Fibroblast of villous mesenchyme (primary cell): ENCODE measurements at regions not wholly inside any gene's neighbourhood (a gene's known extent, or its start where the extent isn't known, plus 50 kb on each side); places are given as distances from the start of the nearest gene placed in this dataset.

Experiments
- DNase-seq: peaks from one replicate; pipeline ENCODE4 v3.0.0-alpha.2; 2010; ENCODE audit warnings: low read depth
- H3K4me3 ChIP-seq: 2 replicates; pipeline ENCODE4 v1.5.1; 2011; ENCODE audit warnings: low read depth, mild to moderate bottlenecking, low read length
- TF ChIP-seq, protein P1 (sequence below): IDR thresholded peaks from 2 replicates; pipeline ENCODE4 v1.5.1; 2012; ENCODE audit warnings: low read depth, mild to moderate bottlenecking, low read length; ENCODE audit not compliant: insufficient read depth

- H3K4me3 ChIP-seq: no peak overlapping the region
- TF ChIP-seq, protein P1, sequence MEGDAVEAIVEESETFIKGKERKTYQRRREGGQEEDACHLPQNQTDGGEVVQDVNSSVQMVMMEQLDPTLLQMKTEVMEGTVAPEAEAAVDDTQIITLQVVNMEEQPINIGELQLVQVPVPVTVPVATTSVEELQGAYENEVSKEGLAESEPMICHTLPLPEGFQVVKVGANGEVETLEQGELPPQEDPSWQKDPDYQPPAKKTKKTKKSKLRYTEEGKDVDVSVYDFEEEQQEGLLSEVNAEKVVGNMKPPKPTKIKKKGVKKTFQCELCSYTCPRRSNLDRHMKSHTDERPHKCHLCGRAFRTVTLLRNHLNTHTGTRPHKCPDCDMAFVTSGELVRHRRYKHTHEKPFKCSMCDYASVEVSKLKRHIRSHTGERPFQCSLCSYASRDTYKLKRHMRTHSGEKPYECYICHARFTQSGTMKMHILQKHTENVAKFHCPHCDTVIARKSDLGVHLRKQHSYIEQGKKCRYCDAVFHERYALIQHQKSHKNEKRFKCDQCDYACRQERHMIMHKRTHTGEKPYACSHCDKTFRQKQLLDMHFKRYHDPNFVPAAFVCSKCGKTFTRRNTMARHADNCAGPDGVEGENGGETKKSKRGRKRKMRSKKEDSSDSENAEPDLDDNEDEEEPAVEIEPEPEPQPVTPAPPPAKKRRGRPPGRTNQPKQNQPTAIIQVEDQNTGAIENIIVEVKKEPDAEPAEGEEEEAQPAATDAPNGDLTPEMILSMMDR: no peak
- no peak for DNase-seq
Observed at GRCh38 chr12:69099201-69099837, 140.1 kb upstream of the CPSF6 start.

- DNase-seq: peak; percentile 86
- no peak overlapping the region for H3K4me3 ChIP-seq
- TF ChIP-seq, protein P1: no peak
Observed at GRCh38 chr12:69101505-69101904, 137.9 kb upstream of the CPSF6 start.

- DNase-seq: no peak
- TF ChIP-seq, protein P1: no peak
- no peak overlapping the region for H3K4me3 ChIP-seq
Observed at GRCh38 chr12:69102856-69103255, 136.5 kb upstream of the CPSF6 start.

- no peak overlapping the region for H3K4me3 ChIP-seq
- TF ChIP-seq, protein P1: no peak
- no peak for DNase-seq
Observed at GRCh38 chr12:69105101-69105962, 134.0 kb upstream of the CPSF6 start.

GRCh38 chr12:69106482-69107118 is 132.8 kb upstream of the CPSF6 start:
- TF ChIP-seq, protein P1: no peak
- H3K4me3 ChIP-seq: no peak overlapping the region
- DNase-seq: no peak

DNA sequence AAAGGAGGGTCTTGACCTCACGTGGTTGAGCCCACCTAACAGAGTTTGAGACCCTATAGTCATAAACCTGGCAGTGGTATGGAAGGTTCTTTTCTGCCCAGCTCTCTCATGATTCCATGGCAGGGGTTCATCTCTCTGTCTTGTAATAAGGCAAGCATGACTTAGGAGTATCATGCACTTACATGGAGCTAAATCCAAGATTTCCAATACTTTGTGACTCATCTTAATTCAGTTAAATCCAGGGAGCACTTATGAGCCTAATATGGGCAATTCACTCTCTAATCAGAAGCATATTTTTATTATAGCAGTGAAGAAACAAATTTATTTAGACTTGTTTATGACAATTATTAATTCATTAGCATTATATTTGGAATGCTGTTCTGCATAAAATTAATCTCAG is 131.8 kb upstream of the CPSF6 start:
- TF ChIP-seq, protein P1: no peak
- no peak overlapping the region for H3K4me3 ChIP-seq
- no peak for DNase-seq
